CD14-positive monocyte (primary cell): ENCODE measurements at regions not wholly inside any gene's neighbourhood (a gene's known extent, or its start where the extent isn't known, plus 50 kb on each side); places are given as distances from the start of the nearest gene placed in this dataset.

Experiments used
- DNase-seq, 3 donors: peaks; one replicate each; pipeline ENCODE4 v3.0.0-alpha.2; 2011 to 2022
- H2AFZ ChIP-seq: 2 replicates; pipeline ENCODE4 v1.6.0; 2012; ENCODE audit warnings: mild to moderate bottlenecking, low read depth, low read length, inconsistent platforms; ENCODE audit not compliant: insufficient read depth, poor library complexity, severe bottlenecking
- H3K27ac ChIP-seq, 2 donors: 1 replicate in 1 of 2; 2 replicates in 1 of 2; pipeline ENCODE4 v1.5.1; 2012 to 2013; ENCODE audit warnings: low read length in 2 of 2, control low read depth in 1 of 2, inconsistent platforms in 1 of 2, low read depth in 1 of 2, mild to moderate bottlenecking in 1 of 2
- H3K27me3 ChIP-seq, 2 donors: one replicate each; pipeline versions ENCODE4 v1.6.0 to v1.6.1; 2011 to 2013; ENCODE audit warnings: low read length in 2 of 2; ENCODE audit not compliant: control insufficient read depth in 2 of 2, insufficient read depth in 2 of 2
- H3K36me3 ChIP-seq, 2 donors: replicated peaks in 1 of 2; 1 replicate in 1 of 2; 2 replicates in 1 of 2; pipeline versions ENCODE4 v1.5.1 to v1.6.1; 2012 to 2013; ENCODE audit warnings: low read length in 2 of 2, control low read depth in 1 of 2, inconsistent platforms in 1 of 2, mild to moderate bottlenecking in 1 of 2; ENCODE audit not compliant: insufficient read depth in 2 of 2, control insufficient read depth in 1 of 2
- H3K4me1 ChIP-seq, 2 donors: 1 replicate in 1 of 2; 2 replicates in 1 of 2; pipeline versions ENCODE4 v1.5.1 to v1.6.1; 2012 to 2013; ENCODE audit warnings: low read length in 2 of 2, control low read depth in 1 of 2, inconsistent platforms in 1 of 2, mild to moderate bottlenecking in 1 of 2, moderate library complexity in 1 of 2; ENCODE audit not compliant: insufficient read depth in 2 of 2, control insufficient read depth in 1 of 2
- H3K4me2 ChIP-seq: replicated peaks from 2 replicates; pipeline ENCODE3; 2012; ENCODE audit warnings: low read length, moderate library complexity, mild to moderate bottlenecking; ENCODE audit not compliant: poor library complexity, severe bottlenecking; ENCODE audit errors: extremely low read depth
- H3K4me3 ChIP-seq, 3 experiments: fragments of 200-600 bp in 1 of 3; sonication (generic) in 1 of 3; replicated peaks in 1 of 3; 1 replicate in 2 of 3; 2 replicates in 1 of 3; pipeline ENCODE4 v1.5.1; 2011 to 2013; ENCODE audit warnings: low read length in 3 of 3, mild to moderate bottlenecking in 3 of 3, control low read depth in 2 of 3, low read depth in 2 of 3, inconsistent platforms in 1 of 3, moderate library complexity in 1 of 3
- H3K79me2 ChIP-seq: 2 replicates; pipeline ENCODE4 v1.6.0; 2012; ENCODE audit warnings: mild to moderate bottlenecking, control low read depth, inconsistent platforms, low read length, moderate library complexity; ENCODE audit not compliant: insufficient read depth
- H3K9ac ChIP-seq: 2 replicates; pipeline ENCODE4 v1.6.0; 2017; ENCODE audit warnings: low read length, mild to moderate bottlenecking; ENCODE audit not compliant: insufficient read depth, poor library complexity, severe bottlenecking
- H3K9me3 ChIP-seq, 2 donors: replicated peaks in 1 of 2; 1 replicate in 1 of 2; 2 replicates in 1 of 2; pipeline versions ENCODE4 v1.5.1 to v1.6.1; 2012 to 2013; ENCODE audit warnings: low read length in 2 of 2, control low read depth in 1 of 2; ENCODE audit not compliant: control insufficient read depth in 1 of 2, insufficient read depth in 1 of 2
- H4K20me1 ChIP-seq: 2 replicates; pipeline ENCODE4 v1.6.0; 2012; ENCODE audit warnings: mild to moderate bottlenecking, low read length, control low read depth, moderate library complexity; ENCODE audit not compliant: insufficient read depth
- H3K27ac Mint-ChIP-seq, 7 donors: one replicate each; pipeline ENCODE4 v1.8.0; 2020; ENCODE audit warnings: mild to moderate bottlenecking in 7 of 7, mixed read lengths in 7 of 7, moderate library complexity in 6 of 7, inconsistent platforms in 2 of 7
- H3K27me3 Mint-ChIP-seq, 3 donors: one replicate each; pipeline ENCODE4 v1.8.0; 2021 to 2022; ENCODE audit warnings: low read depth in 3 of 3, mild to moderate bottlenecking in 3 of 3, mixed read lengths in 3 of 3, moderate library complexity in 3 of 3, inconsistent platforms in 1 of 3
- H3K36me3 Mint-ChIP-seq, 2 donors: one replicate each; pipeline ENCODE4 v1.8.0; 2020; ENCODE audit warnings: mixed read lengths in 2 of 2, inconsistent platforms in 1 of 2, mild to moderate bottlenecking in 1 of 2
- H3K4me1 Mint-ChIP-seq: one replicate; pipeline ENCODE4 v1.8.0; 2020; ENCODE audit warnings: mild to moderate bottlenecking, mixed read lengths
- H3K4me3 Mint-ChIP-seq, 2 donors: one replicate each; pipeline ENCODE4 v1.8.0; 2020; ENCODE audit warnings: mild to moderate bottlenecking in 2 of 2, mixed read lengths in 2 of 2, moderate library complexity in 1 of 2
- H3K9me3 Mint-ChIP-seq, 7 donors: one replicate each; pipeline ENCODE4 v1.8.0; 2020 to 2022; ENCODE audit warnings: mixed read lengths in 7 of 7, mild to moderate bottlenecking in 6 of 7, moderate library complexity in 6 of 7, inconsistent platforms in 2 of 7
- CTCF ChIP-seq: fragments of 200-600 bp; IDR thresholded peaks from one replicate; pipeline ENCODE4 v1.8.0; 2022; ENCODE audit warnings: antibody characterized with exemption, mild to moderate bottlenecking
- WGBS: methylation state at CpG from one replicate; pipeline ENCODE4 v1.1.5; 2013; ENCODE audit warnings: missing lambda C conversion rate; ENCODE audit not compliant: insufficient coverage; 5-methylcytosine and 5-hydroxymethylcytosine counted together
- intact Hi-C, 2 donors: fragments of 100-400 bp; cut with micrococcal nuclease; formaldehyde crosslinking; loops; one replicate each; pipeline versions ENCODE4 v1.15.0 to v1.15.1; 2023

- no peaks in the 10 kb centered on the region for H3K27me3 Mint-ChIP-seq
- H3K36me3 ChIP-seq = no peaks in the 10 kb centered on the region
- intact Hi-C loops = no loop called here
- peaks cover 6 to 27% of the 10 kb centered on the region in 2 donors for H3K9me3 ChIP-seq
- no peaks in the 10 kb centered on the region for H3K79me2 ChIP-seq
- 86% methylated on average over 5 of the region's 6 CpGs for WGBS
- DNase-seq = no peak
- H3K9ac ChIP-seq = no peak overlapping the region
- no peak overlapping the region for H3K27ac Mint-ChIP-seq
- H3K4me3 Mint-ChIP-seq = no peak overlapping the region
- no peak overlapping the region for H3K4me3 ChIP-seq
- no peaks in the 10 kb centered on the region for H3K27me3 ChIP-seq
- no peak overlapping the region for H3K27ac ChIP-seq
- H3K4me2 ChIP-seq = no peak overlapping the region
- H3K4me1 Mint-ChIP-seq = no peaks in the 10 kb centered on the region
- H3K4me1 ChIP-seq = no peaks in the 10 kb centered on the region
- no peaks in the 10 kb centered on the region for H4K20me1 ChIP-seq
- peaks cover 0 to 11% (median 8%) of the 10 kb centered on the region in 7 donors for H3K9me3 Mint-ChIP-seq
- no peaks in the 10 kb centered on the region for H3K36me3 Mint-ChIP-seq
- H2AFZ ChIP-seq = no peak overlapping the region
- TF ChIP-seq CTCF = no peak
These were observed 215.1 kb downstream of the CBLN4 start for GRCh38 chr20:55790178-55790577.

- WGBS = no CpG with 5 or more reads among the region's 2 CpGs
- H3K9me3 ChIP-seq = peaks cover 3 to 17% of the 10 kb centered on the region in 2 donors
- Mint-ChIP-seq H3K4me3 (no peak overlapping the region), H3K27ac (no peak overlapping the region), H3K27me3 (no peaks in the 10 kb centered on the region), H3K4me1 (no peaks in the 10 kb centered on the region), H3K9me3 (peaks cover 0 to 11% (median 6%) of the 10 kb centered on the region in 7 donors), H3K36me3 (no peaks in the 10 kb centered on the region)
- no peaks in the 10 kb centered on the region for H3K79me2 ChIP-seq
- H3K27me3 ChIP-seq = no peaks in the 10 kb centered on the region
- no peak overlapping the region for H3K4me3 ChIP-seq
- DNase-seq = no peak
- H3K27ac ChIP-seq = no peak overlapping the region
- no peaks in the 10 kb centered on the region for H3K36me3 ChIP-seq
- no peaks in the 10 kb centered on the region for H3K4me1 ChIP-seq
- H4K20me1 ChIP-seq = no peaks in the 10 kb centered on the region
- H3K9ac ChIP-seq = no peak overlapping the region
- no peak overlapping the region for H2AFZ ChIP-seq
- TF ChIP-seq CTCF = no peak
- no peak overlapping the region for H3K4me2 ChIP-seq
- intact Hi-C loops = no loop called here
These were observed 221.3 kb downstream of the CBLN4 start for GRCh38 chr20:55784036-55784435.
